ENCODE measurements at regions not wholly inside any gene's neighbourhood (a gene's known extent, or its start where the extent isn't known, plus 50 kb on each side); places are given as distances from the start of the nearest gene placed in this dataset.
"Not testable (repeated sequence)": the region's sequence is repeated elsewhere in the genome, so short reads cannot be mapped to it uniquely, and the experiment has no call there.

DNA sequence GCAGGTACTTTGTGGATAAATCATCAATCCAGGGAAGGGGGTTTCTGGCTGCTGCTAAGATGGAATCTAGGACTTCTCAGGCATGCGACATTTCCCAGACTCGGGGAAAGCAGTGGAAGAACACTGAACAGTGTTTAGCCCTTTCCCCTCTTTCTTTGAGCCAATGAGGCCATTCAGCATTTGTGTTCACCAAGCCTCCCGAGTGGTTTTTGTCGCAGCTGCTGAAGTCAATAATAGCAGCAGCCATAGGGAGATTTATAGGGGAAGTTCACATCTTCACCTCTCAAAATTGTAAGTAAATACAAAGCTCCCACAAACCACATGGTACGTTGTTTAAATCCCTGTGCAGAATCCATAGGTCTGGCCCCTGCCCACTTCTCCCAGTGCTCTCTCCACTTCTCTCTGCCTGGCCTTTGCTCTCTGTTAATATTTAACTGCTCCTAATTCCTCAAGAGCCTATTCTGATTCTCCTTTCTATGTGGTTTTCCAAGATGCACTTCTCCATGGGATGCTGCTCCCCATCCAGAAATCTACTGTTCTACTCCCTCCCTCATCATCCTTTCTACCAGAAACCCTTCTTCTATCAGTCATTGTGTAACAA, 230.7 kb downstream of the SHQ1 start:
- WGBS (ENCODE audit: insufficient coverage): 22% methylated on average over 3 of the region's 5 CpGs
- DNase-seq (ENCODE audit: low read depth in 4 of 6, low spot score in 6 of 6): peak in 2 of 6 donors; percentile 46 to 72
- H3K4me3 ChIP-seq (ENCODE audit: low read depth, low read length): no peak overlapping the region
- no peaks in the 10 kb centered on the region for H3K9me3 ChIP-seq (ENCODE audit: control insufficient read depth, insufficient read depth, low read length)
- no peaks in the 10 kb centered on the region for H3K36me3 ChIP-seq (ENCODE audit: control insufficient read depth, insufficient read depth, low read length)
- peaks cover 16% of the 10 kb centered on the region for H3K4me1 ChIP-seq (ENCODE audit: control insufficient read depth, insufficient read depth, low read length)
- H3K27ac ChIP-seq (ENCODE audit: low read depth, low read length): no peak overlapping the region
- H3K27me3 ChIP-seq (ENCODE audit: control insufficient read depth, insufficient read depth, low read length): no peaks in the 10 kb centered on the region

DNA sequence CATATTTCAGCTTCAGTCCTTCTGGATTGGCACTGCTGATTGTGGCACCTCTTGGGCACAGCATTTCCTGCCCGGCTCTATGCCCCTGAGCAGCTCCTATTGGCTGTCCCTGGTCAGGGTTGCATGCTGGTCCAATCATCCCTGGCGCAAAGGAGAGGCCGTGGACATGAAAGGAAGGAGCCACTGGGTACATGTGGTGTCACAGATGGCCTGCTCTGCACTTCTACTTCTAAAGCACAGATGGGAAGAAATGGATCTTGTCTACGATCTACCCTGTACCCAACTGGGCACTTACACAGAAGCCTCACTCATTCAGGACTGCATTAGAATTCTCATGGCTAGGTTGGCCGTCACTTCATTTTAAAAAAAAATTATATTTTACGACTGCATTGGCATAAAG, 232.5 kb downstream of the SHQ1 start:
- DNase-seq (ENCODE audit: low read depth in 4 of 6, low spot score in 6 of 6): no peak
- H3K27me3 ChIP-seq (ENCODE audit: control insufficient read depth, insufficient read depth, low read length): no peaks in the 10 kb centered on the region
- H3K27ac ChIP-seq (ENCODE audit: low read depth, low read length): no peak overlapping the region
- H3K4me1 ChIP-seq (ENCODE audit: control insufficient read depth, insufficient read depth, low read length): peaks cover 16% of the 10 kb centered on the region
- no peaks in the 10 kb centered on the region for H3K36me3 ChIP-seq (ENCODE audit: control insufficient read depth, insufficient read depth, low read length)
- no peak overlapping the region for H3K4me3 ChIP-seq (ENCODE audit: low read depth, low read length)
- no peaks in the 10 kb centered on the region for H3K9me3 ChIP-seq (ENCODE audit: control insufficient read depth, insufficient read depth, low read length)
- 86% methylated on average over 4 of the region's 6 CpGs for WGBS (ENCODE audit: insufficient coverage)

DNA sequence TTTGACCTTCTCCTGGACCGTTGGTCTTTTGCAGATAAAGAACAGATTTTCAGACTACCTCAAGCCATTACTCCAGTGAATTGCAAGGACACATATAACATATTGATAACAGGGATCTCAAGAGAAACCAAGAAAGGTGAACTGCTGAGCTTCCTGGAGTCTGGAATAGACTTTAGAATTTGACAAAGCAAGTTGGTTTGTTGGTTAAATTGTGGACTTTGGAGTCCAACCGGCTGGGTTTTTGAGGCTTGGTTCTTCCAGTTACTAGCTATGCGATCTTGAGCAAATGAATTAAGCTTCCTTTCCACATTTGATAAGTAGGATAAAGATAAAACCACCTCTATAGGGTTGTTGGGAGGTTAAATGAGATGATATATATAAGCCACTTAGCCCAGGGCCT, 233.1 kb downstream of the SHQ1 start:
- Histone ChIP-seq H3K27ac (ENCODE audit: low read depth, low read length) (no peak overlapping the region), H3K4me1 (ENCODE audit: control insufficient read depth, insufficient read depth, low read length) (peaks cover 16% of the 10 kb centered on the region), H3K27me3 (ENCODE audit: control insufficient read depth, insufficient read depth, low read length) (no peaks in the 10 kb centered on the region), H3K4me3 (ENCODE audit: low read depth, low read length) (no peak overlapping the region), H3K9me3 (ENCODE audit: control insufficient read depth, insufficient read depth, low read length) (no peaks in the 10 kb centered on the region), H3K36me3 (ENCODE audit: control insufficient read depth, insufficient read depth, low read length) (no peaks in the 10 kb centered on the region)
- no peak for DNase-seq (ENCODE audit: low read depth in 4 of 6, low spot score in 6 of 6)
- WGBS (ENCODE audit: insufficient coverage): no CpG with 5 or more reads among the region's 3 CpGs

DNA sequence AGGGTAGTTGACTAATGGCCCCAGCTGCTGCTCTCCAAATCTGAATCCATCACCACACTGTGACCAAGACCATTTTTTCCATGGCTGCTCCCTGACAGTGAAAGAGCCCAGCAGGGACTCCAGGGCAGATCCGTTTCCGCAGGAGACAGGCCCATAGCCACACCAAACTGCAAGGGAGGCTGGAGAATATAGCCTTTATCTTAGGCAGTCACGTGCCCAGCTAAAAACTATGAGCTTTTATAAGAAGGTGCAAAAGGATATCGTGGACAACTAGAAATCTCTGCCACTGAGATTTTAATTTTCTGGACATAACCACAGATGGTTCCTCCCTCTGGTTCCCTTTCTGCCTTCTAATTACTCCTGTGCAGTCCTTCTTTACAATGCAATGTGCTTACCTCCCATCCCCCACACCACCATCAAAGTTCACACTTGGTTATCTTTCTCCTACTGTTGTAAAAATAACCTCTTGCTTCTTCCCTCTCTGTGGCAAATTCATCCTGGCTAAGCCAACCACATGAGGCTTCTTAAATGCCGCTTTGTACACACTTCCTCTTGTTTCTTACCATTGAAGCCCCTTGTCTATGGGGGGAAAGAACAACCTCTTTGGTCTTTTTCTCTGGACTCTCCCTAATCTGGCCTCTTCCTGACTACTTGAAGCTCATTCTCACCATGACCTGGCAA, 233.7 kb downstream of the SHQ1 start:
- DNase-seq (ENCODE audit: low read depth in 4 of 6, low spot score in 6 of 6): no peak
- WGBS (ENCODE audit: insufficient coverage): 63% methylated on average over 4 of the region's 5 CpGs
- Histone ChIP-seq H3K9me3 (ENCODE audit: control insufficient read depth, insufficient read depth, low read length) (no peaks in the 10 kb centered on the region), H3K4me1 (ENCODE audit: control insufficient read depth, insufficient read depth, low read length) (peaks cover 16% of the 10 kb centered on the region), H3K36me3 (ENCODE audit: control insufficient read depth, insufficient read depth, low read length) (no peaks in the 10 kb centered on the region), H3K27ac (ENCODE audit: low read depth, low read length) (no peak overlapping the region), H3K4me3 (ENCODE audit: low read depth, low read length) (no peak overlapping the region), H3K27me3 (ENCODE audit: control insufficient read depth, insufficient read depth, low read length) (no peaks in the 10 kb centered on the region)

DNA sequence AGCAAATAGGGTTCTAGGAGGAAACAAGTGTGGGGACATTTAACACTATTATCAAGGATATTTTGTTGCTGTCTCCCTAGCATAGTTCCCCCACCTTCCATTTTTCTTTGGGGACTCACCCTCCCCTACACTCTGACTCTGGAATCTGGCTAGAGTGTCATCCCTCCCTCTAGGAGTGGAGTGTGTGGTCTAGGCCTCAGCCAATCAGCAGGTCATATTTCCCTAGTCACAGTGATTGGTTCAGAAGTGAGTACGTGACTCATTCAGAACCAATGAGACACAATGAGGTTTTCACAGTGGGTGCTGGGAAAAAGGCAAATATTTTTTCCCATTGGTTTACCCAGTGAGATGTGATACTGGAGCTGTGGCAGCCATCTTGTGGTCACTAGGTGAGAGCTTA, 234.4 kb downstream of the SHQ1 start:
- Histone ChIP-seq H3K4me1 (ENCODE audit: control insufficient read depth, insufficient read depth, low read length) (peaks cover 16% of the 10 kb centered on the region), H3K9me3 (ENCODE audit: control insufficient read depth, insufficient read depth, low read length) (no peaks in the 10 kb centered on the region), H3K27ac (ENCODE audit: low read depth, low read length) (no peak overlapping the region), H3K36me3 (ENCODE audit: control insufficient read depth, insufficient read depth, low read length) (no peaks in the 10 kb centered on the region), H3K4me3 (ENCODE audit: low read depth, low read length) (no peak overlapping the region), H3K27me3 (ENCODE audit: control insufficient read depth, insufficient read depth, low read length) (no peaks in the 10 kb centered on the region)
- DNase-seq (ENCODE audit: low read depth in 4 of 6, low spot score in 6 of 6): no peak
- WGBS (ENCODE audit: insufficient coverage): no CpG with 5 or more reads among the region's 1 CpG

DNA sequence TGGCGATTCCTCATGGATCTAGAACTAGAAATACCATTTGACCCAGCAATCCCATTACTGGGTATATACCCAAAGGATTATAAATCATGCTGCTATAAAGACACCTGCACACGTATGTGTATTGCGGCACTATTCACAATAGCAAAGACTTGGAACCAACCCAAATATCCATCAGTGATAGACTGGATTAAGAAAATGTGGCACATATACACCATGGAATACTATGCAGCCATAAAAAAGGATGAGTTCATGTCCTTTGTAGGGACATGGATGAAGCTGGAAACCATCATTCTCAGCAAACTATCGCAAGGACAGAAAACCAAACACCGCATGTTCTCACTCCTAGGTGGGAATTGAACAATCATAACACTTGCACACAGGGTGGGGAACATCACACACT, 239.1 kb downstream of the SHQ1 start:
- no CpG with 5 or more reads among the region's 5 CpGs for WGBS (ENCODE audit: insufficient coverage)
- not testable (repeated sequence) for H3K27ac ChIP-seq (ENCODE audit: low read depth, low read length); H3K4me1 ChIP-seq (ENCODE audit: control insufficient read depth, insufficient read depth, low read length); H3K36me3 ChIP-seq (ENCODE audit: control insufficient read depth, insufficient read depth, low read length); H3K27me3 ChIP-seq (ENCODE audit: control insufficient read depth, insufficient read depth, low read length); H3K4me3 ChIP-seq (ENCODE audit: low read depth, low read length); H3K9me3 ChIP-seq (ENCODE audit: control insufficient read depth, insufficient read depth, low read length); DNase-seq (ENCODE audit: low read depth in 4 of 6, low spot score in 6 of 6)

DNA sequence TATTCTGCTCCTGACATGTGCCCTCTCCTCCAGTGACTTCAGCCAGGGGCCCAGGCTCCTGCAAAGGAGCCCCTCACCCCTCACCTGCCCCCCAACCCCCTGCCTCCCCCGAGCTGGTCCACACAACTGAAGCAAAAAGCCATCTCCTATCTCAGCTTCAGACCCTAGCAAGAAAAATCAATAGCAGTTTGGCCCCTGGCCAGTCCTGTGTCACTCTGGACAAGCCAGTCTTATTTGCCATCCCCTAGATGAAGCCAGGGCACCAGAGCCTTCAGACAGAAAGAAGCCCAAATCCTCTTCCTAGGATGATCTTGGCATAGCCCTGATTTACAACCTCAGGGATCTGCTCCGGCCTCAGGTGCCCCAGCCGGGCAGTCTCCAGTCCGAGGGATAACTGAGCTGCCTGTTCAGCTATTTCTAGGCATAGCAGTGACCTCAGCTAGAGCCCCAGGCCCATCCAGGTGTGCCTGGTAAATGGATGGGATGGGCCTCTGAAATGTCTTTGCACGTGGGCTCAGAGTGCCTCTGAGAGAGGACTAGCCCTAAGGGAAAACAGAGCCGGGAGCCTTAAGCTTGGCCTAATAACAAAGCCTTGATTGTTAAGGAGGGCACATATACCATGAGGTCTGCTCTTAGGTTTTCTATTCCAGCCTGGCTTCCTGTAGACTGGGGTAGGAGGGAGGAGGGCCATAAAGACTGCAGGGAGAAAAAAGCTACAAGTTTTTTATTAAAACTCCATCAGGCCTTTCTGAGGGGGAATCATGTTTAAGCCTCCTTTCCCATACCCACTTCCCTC, 242.0 kb downstream of the SHQ1 start:
- Histone ChIP-seq H3K4me3 (ENCODE audit: low read depth, low read length) (no peak overlapping the region), H3K9me3 (ENCODE audit: control insufficient read depth, insufficient read depth, low read length) (no peaks in the 10 kb centered on the region), H3K4me1 (ENCODE audit: control insufficient read depth, insufficient read depth, low read length) (peaks cover 11% of the 10 kb centered on the region), H3K27ac (ENCODE audit: low read depth, low read length) (no peak overlapping the region), H3K27me3 (ENCODE audit: control insufficient read depth, insufficient read depth, low read length) (no peaks in the 10 kb centered on the region), H3K36me3 (ENCODE audit: control insufficient read depth, insufficient read depth, low read length) (no peaks in the 10 kb centered on the region)
- DNase-seq (ENCODE audit: low read depth in 4 of 6, low spot score in 6 of 6): peak in 1 of 6 donors; percentile 18
- 73% methylated on average over 5 of the region's 6 CpGs for WGBS (ENCODE audit: insufficient coverage)

DNA sequence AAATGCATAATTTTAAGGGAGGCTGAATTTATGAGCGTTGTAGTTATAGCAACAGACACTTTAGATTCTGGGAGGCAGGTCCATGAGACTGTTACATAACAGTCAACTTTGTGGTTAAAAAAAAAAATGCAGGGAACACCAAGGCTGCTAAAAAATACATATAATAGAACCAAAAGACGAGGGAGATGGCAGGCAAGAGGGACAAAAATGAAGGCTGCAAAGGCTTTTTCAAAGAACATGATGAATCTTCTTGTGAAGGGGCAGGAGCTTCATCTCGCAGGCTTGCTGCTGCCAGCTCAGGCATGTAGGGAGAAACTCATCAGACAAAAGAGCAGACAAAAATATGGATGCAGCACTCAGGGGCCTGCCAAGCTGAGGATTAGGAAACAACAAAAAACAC, 243.9 kb downstream of the SHQ1 start:
- no peaks in the 10 kb centered on the region for H3K36me3 ChIP-seq (ENCODE audit: control insufficient read depth, insufficient read depth, low read length)
- no peak overlapping the region for H3K27ac ChIP-seq (ENCODE audit: low read depth, low read length)
- no peaks in the 10 kb centered on the region for H3K27me3 ChIP-seq (ENCODE audit: control insufficient read depth, insufficient read depth, low read length)
- WGBS (ENCODE audit: insufficient coverage): 69% methylated on average over 2 of the region's 3 CpGs
- no peaks in the 10 kb centered on the region for H3K9me3 ChIP-seq (ENCODE audit: control insufficient read depth, insufficient read depth, low read length)
- H3K4me3 ChIP-seq (ENCODE audit: low read depth, low read length): no peak overlapping the region
- peak in 2 of 6 donors; percentile 29 to 58 for DNase-seq (ENCODE audit: low read depth in 4 of 6, low spot score in 6 of 6)
- peaks cover 15% of the 10 kb centered on the region for H3K4me1 ChIP-seq (ENCODE audit: control insufficient read depth, insufficient read depth, low read length)

DNA sequence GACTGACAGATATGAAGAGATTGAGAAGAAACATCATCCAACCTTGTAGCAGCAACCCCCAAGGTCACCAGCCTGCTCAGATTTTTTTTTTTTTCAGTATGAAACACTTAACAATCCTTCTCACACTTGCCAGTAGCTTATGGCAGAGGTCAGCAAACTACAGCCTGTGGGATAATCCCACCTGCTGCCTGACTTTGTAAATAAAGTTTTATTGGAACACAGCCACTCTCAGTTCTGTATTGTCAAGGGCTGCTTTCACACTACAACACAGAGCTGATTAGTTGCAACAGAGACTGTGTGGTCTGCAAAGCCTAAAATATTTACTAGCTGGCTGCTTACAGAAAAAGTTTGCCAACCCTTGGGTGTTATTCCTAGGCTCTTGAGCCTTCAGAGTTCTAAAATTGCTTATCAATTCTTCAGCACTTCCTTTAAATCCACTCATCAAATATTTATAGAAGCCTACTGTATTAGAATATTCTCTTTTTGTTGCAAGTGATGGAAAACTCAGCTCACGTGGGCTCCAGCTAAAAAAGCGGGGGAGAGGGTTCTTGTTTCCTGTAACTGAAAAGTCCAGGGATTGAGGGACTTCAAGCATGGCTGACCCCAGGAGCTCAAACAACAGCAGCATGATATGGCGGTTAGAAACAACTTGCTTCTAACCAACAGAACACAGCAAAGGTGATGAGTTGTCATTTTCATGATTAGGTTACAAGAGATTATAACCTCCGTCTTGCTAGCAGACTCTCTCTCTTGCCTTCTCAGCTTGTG, 246.1 kb downstream of the SHQ1 start:
- Histone ChIP-seq H3K9me3 (ENCODE audit: control insufficient read depth, insufficient read depth, low read length) (no peaks in the 10 kb centered on the region), H3K36me3 (ENCODE audit: control insufficient read depth, insufficient read depth, low read length) (no peaks in the 10 kb centered on the region), H3K27me3 (ENCODE audit: control insufficient read depth, insufficient read depth, low read length) (no peaks in the 10 kb centered on the region), H3K4me1 (ENCODE audit: control insufficient read depth, insufficient read depth, low read length) (peaks cover 25% of the 10 kb centered on the region), H3K4me3 (ENCODE audit: low read depth, low read length) (no peak overlapping the region), H3K27ac (ENCODE audit: low read depth, low read length) (no peak overlapping the region)
- WGBS (ENCODE audit: insufficient coverage): no CpG with 5 or more reads among the region's 4 CpGs
- DNase-seq (ENCODE audit: low read depth in 4 of 6, low spot score in 6 of 6): no peak
